ENCODE measurements at regions not wholly inside any gene's neighbourhood (a gene's known extent, or its start where the extent isn't known, plus 50 kb on each side); places are given as distances from the start of the nearest gene placed in this dataset.

- Histone ChIP-seq H3K4me3 (replicated peaks in 1 of 2; ENCODE audit: low read depth in 1 of 2, low read length in 2 of 2) (no peak overlapping the region), H2AFZ (ENCODE audit: low read depth, low read length, poor library complexity, severe bottlenecking) (no peak overlapping the region), H3K79me2 (ENCODE audit: insufficient read depth, low read length) (no peaks in the 10 kb centered on the region), H3K9ac (ENCODE audit: low read length) (no peak overlapping the region), H4K20me1 (ENCODE audit: insufficient read depth) (no peaks in the 10 kb centered on the region), H3K27me3 (ENCODE audit: insufficient read depth, low read length) (no peaks in the 10 kb centered on the region), H3K9me3 (ENCODE audit: control insufficient read depth in 1 of 2, insufficient read depth in 1 of 2, low read depth in 1 of 2, low read length in 2 of 2) (no peaks in the 10 kb centered on the region), H3K9me2 (ENCODE audit: insufficient read depth) (no peaks in the 10 kb centered on the region), H3K36me3 (ENCODE audit: control insufficient read depth in 1 of 2, insufficient read depth in 2 of 2, low read length in 2 of 2) (no peaks in the 10 kb centered on the region), H3K27ac (ENCODE audit: low read depth, low read length) (no peak overlapping the region), H3K4me1 (ENCODE audit: control insufficient read depth in 1 of 2, insufficient read depth in 2 of 2, low read length in 2 of 2) (peaks cover 0 to 6% of the 10 kb centered on the region in 2 experiments; a peak in 1 of 4 replicates), H3K4me2 (ENCODE audit: low read length) (no peak overlapping the region)
- TF ChIP-seq FOSL1 (IDR thresholded peaks at IDR 0.05; ENCODE audit: low read depth) (no peak), POLR2A (IDR thresholded peaks at IDR 0.05; ENCODE audit: borderline replicate concordance, extremely low read depth, insufficient read depth, insufficient read length) (no peak), CEBPB (IDR thresholded peaks at IDR 0.05; ENCODE audit: low read depth) (no peak), YY1 (IDR thresholded peaks at IDR 0.05; ENCODE audit: extremely low read depth, insufficient replicate concordance, low read depth, low read length) (no peak), EZH2phosphoT487 (IDR thresholded peaks at IDR 0.05; ENCODE audit: borderline replicate concordance) (no peak), RAD21 (IDR thresholded peaks at IDR 0.05; ENCODE audit: low read depth) (no peak), EZH2 (IDR thresholded peaks at IDR 0.05) (no peak), CTCF (IDR thresholded peaks at IDR 0.05 in 2 of 3, conservative IDR thresholded peaks at IDR 0.05 in 1 of 3; ENCODE audit: borderline replicate concordance in 1 of 3, insufficient read depth in 1 of 3, low read depth in 2 of 3, low read length in 2 of 3) (no peak), ELF1 (IDR thresholded peaks at IDR 0.05; ENCODE audit: borderline replicate concordance, low read depth) (no peak), REST (IDR thresholded peaks at IDR 0.05; ENCODE audit: low read depth) (no peak)
- ATAC-seq (no peak), DNase-seq (ENCODE audit: low read depth, low spot score) (no peak)
- POLR2A ChIA-PET: no interaction called here
- BruUV-seq (replicated peaks): no TSS peak
- CTCF ChIA-PET: interaction anchor here (1.2 to 3.9 kb wide), 7 partner anchors 9 to 539 kb away, joined by 3 to 38 read pairs (median 9); no protein-coding TSS in a partner anchor
- RAD21 ChIA-PET (ENCODE audit: low non-redundant PET in 1 of 2, low total read pairs in 2 of 2, uncharacterized antibody in 2 of 2, unreplicated experiment in 2 of 2): interaction anchor here (1.0 to 1.3 kb wide), 3 partner anchors 49 to 238 kb away, joined by 4 read pairs; no protein-coding TSS in a partner anchor
- intact Hi-C loops (cut with micrococcal nuclease): loop anchor here (2.0 to 5.0 kb wide), 2 partner anchors 238 to 1013 kb away; no protein-coding TSS in a partner anchor
Measured at GRCh38 chr11:11029027-11029426, 171.2 kb upstream of the ZBED5 start.

All from HCT116 (cell line).